Stomach (tissue), 4 donors: ENCODE measurements at regions not wholly inside any gene's neighbourhood (a gene's known extent, or its start where the extent isn't known, plus 50 kb on each side); places are given as distances from the start of the nearest gene placed in this dataset.

Experiments used
- CTCF ChIP-seq, 7 experiments: fragments of 450-650 bp in 4 of 7; fragments of 200-600 bp in 3 of 7; sonication (generic) in 3 of 7; IDR thresholded peaks; one replicate each; pipeline ENCODE4 v1.5.1; 2016 to 2019; ENCODE audit warnings: antibody characterized with exemption in 7 of 7, control low read depth in 2 of 7, mild to moderate bottlenecking in 1 of 7
- EP300 ChIP-seq: sonication (generic); formaldehyde crosslinking; IDR thresholded peaks from one replicate; pipeline ENCODE4 v1.6.1; 2017; ENCODE audit warnings: antibody characterized with exemption
- POLR2A ChIP-seq, 4 donors: fragments of 450-650 bp; IDR thresholded peaks; one replicate each; pipeline ENCODE4 v1.6.1; 2016; ENCODE audit warnings: antibody characterized with exemption in 4 of 4, control low read depth in 2 of 4, mild to moderate bottlenecking in 1 of 4, moderate library complexity in 1 of 4
- POLR2AphosphoS5 ChIP-seq, 3 donors: sonication (generic); formaldehyde crosslinking; IDR thresholded peaks; one replicate each; pipeline ENCODE4 v1.6.1; 2016; ENCODE audit warnings: antibody characterized with exemption in 3 of 3

- TF ChIP-seq POLR2A (IDR thresholded peaks at IDR 0.05) (no peak), POLR2AphosphoS5 (IDR thresholded peaks at IDR 0.05) (no peak), CTCF (IDR thresholded peaks at IDR 0.05) (no peak), EP300 (no peak)
Observed at GRCh38 chr1:201740086-201740541, 88.8 kb upstream of the IPO9 start.
